ENCODE measurements at regions not wholly inside any gene's neighbourhood (a gene's known extent, or its start where the extent isn't known, plus 50 kb on each side); places are given as distances from the start of the nearest gene placed in this dataset.

DNA sequence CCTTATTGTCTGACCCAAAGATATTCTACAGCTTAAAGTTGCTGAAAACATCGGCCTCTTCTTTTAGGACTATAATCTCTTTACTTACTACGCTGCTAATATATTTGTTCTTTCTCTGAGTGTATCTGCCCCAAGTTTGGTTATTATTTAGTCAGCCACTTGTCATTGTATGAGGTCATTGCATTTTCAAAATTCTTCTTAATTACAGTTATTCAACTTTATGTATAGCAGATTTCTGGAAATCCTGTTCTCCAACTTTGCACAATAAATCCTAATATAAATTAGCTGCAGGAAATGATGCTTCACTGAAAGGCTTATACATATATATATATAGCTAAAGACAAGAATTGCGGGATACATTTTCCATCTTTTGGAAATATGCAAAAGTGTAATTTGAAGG, 88.5 kb upstream of the HIVEP1 start:
- no peak for DNase-seq

GRCh38 chr6:11922901-11923300, 89.2 kb upstream of the HIVEP1 start:
- DNase-seq, result no peak

GRCh38 chr6:11921751-11922150, 90.4 kb upstream of the HIVEP1 start:
- DNase-seq, result no peak

DNA sequence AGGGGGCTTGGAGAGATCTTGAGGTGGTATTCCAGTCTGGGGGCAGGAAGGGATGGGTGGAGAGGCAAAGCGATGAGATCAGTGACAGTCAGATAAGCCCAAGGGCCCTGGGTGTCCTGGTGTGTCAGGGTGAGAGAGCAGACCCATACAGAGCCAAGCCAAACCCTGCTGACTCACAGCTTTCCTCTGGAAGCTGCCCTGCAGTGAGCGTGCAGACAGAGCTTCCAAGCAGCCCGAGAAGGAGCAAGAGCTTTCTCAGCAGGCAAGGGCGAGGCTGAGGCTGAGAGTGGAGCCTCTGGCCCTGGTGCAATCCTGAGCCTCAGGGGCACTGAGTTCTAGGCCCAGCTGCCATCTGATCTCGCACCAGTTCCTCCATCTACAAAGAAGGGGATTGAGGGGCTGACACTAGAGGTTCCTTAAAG, 91.1 kb upstream of the HIVEP1 start:
- DNase-seq, result peak; percentile 9

GRCh38 chr6:11920566-11920965, 91.5 kb upstream of the HIVEP1 start:
- DNase-seq, result no peak

DNA sequence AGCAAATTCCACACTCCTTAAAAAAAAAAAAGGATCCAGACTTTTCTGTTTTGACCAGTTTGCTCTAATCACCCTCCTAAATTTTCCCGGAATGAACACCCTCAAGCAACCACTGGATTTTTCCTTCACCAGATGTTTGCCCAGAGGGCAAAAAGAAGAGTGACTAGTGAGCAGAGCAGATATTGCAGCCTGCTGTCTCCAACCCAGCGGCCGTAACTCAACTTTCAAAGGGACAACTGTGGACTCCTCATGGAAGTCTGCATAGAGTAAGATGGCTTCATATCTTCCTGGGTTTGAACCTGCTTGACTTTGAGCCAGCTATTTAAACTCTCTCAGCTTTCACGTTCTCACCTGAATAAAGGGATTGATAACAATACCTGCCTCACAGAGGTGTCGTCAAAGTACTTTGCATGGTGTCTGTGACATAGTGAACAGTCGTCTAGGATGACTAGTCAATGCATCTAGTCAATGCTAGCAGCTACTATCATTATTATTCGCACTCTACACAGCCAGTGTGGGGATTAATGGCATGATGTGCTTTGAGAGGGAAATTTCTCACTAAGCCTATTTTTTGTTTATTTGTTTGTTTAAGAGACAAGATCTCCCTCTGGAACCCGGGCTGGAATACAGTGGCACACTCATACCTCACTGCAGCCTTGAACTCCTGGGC, 92.2 kb upstream of the HIVEP1 start:
- DNase-seq, result no peak

- no peak for DNase-seq
These were observed 93.1 kb upstream of the HIVEP1 start for GRCh38 chr6:11918739-11919605.

DNA sequence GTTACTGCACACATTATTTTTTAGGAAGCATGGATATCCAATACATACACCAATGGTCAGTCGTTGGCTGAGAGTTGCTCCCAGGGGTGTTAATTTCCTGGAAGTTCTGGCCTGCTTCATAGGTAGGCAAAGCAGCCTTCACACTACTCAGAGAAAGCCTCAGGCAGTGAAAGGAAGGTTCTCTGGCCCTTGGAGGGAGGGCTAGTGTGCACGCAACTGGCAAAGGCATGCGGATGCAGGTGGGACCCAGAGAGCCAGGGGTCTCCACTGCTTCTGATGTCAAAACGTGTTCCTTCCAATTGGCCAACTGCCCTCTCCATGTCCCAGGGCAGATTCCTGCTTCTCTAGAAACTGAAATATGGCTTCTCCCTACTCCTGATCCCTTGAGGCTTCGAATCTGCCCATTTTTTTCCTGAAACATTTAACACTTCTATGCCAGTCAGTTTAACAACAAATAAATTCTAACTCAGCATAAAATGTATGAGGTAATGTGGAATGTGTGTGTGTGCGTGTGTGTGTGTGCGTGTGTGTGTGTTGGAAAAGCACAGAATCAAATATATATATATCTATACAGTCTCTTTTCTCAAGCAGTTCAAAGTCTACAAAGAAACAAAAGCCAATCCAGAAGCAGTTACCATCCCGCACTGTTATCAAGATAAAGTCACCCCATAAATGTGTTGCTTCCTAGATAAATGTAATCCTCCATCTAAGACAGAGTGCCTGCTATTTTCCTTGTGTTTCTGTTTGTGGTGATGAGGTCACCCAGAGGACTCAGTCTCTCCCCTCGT, 94.0 kb upstream of the HIVEP1 start:
- peak; percentile 16 for DNase-seq

- peak; percentile 39 for DNase-seq
These were observed 99.7 kb upstream of the HIVEP1 start for GRCh38 chr6:11912420-11912819.

GRCh38 chr6:11911538-11911937, 100.6 kb upstream of the HIVEP1 start:
- no peak for DNase-seq

GRCh38 chr6:11909696-11910132, 102.4 kb upstream of the HIVEP1 start:
- DNase-seq, result no peak

- no peak for DNase-seq
These were observed 103.5 kb upstream of the HIVEP1 start for GRCh38 chr6:11908436-11909105.

DNA sequence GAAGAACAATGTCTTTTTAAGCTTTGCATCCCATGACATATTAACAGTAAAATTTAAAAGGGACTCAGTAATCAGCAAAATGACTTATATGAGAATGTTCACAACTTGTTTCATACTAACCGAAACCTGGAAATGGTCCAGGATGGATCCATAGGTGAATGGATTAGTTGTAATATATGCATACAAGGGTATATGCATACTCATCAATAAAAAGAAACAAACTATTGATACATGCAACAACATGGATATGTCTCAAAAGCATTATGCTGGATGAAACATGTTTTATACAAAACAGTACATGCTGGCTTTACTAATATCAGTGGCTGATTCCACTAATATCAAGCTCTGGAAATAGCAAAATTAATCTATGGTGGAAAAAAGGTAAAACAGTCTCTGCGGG, 108.5 kb upstream of the HIVEP1 start:
- DNase-seq, result no peak

DNA sequence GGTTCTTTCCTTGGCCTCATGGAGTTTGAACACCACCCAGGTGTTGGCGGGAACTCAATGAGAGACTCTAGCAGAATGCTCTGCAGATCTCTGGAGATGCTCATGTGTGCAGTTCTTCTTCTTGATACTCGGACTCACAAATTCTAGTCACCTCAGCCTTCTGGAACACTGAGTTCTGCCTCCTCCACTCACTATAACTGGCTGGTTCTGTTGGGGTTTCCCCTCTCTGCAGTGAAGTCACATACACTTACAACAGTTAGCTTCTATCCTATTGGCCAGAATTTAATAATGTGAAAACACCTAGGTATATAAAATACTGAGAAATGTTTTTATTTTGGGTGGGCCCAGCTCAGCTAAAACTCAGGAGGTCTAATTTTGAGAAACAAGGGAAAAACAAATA, 109.6 kb upstream of the HIVEP1 start:
- no peak for DNase-seq

GRCh38 chr6:11900662-11901598, 111.2 kb upstream of the HIVEP1 start:
- DNase-seq, result no peak

DNA sequence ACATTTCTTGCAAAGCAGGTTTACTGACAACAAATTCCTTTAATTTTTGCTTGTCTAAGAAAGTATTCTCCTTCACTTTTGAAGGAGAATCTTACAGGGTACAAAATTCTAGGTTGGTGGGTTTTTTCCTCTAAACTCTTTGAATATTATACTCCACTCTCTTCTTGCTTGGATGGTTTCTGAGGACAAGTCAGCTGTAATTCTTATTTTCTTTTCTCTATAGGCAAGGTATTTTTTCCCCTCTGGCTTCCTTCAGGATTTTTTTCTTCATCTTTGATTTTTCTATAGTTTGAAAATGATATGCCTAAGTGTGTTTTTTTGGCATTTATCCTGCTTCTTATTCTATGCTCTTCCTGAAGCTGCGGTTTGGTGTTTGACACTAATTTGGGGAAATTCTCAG, 112.5 kb upstream of the HIVEP1 start:
- no peak for DNase-seq

DNA sequence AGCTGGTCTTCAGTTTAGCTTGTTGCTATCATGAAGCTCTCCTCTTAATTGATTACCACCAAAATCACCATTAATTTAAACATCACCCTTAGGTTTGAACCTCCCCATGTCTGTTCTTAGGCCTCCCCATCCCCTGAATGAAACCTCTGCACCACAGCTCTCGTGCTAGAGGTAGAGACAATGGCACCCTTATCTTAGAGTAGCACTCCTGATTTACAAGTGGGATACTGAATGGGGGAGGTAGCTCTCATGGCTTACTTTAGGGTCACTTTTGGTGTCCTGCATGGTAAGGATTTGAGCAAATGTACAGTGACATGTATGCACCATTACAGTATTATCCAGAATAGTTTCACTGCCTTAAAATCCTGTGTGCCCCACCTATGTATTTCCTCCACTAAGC, 115.6 kb upstream of the ADTRP start:
- DNase-seq, result no peak

GRCh38 chr6:11891547-11891946, 112.9 kb upstream of the ADTRP start:
- DNase-seq, result no peak

DNA sequence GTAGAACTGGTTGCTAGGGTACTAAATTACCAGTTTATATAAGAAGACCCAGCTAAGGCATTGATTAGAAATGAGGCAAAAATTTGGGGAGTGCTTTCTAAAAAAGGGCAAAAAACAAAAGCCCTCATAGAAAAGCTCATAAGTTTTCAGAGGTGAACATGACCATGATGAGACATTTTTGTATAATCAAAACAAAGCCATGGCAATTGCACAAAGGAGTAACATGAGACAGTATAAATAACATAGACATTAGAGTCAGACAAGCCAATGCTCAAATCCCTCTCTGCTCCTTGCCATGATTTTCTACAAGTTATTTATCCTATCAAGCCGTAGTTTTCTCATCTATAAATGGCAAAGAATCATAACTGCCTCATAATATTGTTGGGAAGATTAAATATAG, 112.2 kb upstream of the ADTRP start:
- DNase-seq, result peak; percentile 15

DNA sequence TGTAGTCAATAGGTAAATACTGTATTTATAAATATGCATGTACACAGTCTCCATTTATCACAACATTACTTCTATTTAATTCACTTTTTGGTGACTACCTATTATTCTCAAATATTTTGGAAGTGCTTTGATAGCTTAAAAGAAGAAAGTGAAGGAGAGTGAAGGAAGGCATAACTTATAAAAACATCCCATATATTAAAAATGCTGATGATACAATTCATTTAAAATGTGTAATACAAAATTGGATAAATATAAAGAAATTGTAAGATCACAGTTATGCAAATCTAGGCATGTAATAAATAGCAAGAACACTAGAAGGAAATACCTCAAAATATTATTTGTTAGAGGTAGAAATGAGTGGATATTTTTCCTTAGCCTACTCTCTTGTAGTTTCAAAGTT, 111.6 kb upstream of the ADTRP start:
- no peak for DNase-seq

DNA sequence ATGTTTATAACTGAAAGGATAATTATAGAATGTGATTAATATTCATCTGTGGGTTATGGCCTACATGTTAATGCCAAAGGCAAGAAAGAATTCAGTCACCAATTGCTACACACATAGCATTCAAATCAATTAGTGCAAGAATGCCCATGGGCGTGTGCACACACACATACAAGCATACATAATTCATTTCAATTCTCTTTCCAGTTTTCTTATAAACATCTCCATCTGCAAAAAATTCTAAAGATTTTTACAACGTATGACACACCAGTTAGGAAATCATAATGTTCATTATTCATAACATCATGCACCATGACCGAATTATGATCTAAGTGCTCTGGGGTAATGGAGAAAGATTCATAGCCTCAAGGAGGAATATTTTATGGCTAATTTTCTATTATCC, 111.0 kb upstream of the ADTRP start:
- no peak for DNase-seq

GRCh38 chr6:11888727-11889126, 110.1 kb upstream of the ADTRP start:
- DNase-seq, result no peak
